AG04449 (cell line): ENCODE measurements at regions not wholly inside any gene's neighbourhood (a gene's known extent, or its start where the extent isn't known, plus 50 kb on each side); places are given as distances from the start of the nearest gene placed in this dataset.

Experiments
- CTCF ChIA-PET: fragments of 350-600 bp; formaldehyde crosslinking; extraction: SDS; loops from one replicate; lab custom pipeline; 2021; ENCODE audit warnings: antibody characterized with exemption; lab: Yijun Ruan, JAX
- POLR2A ChIA-PET: fragments of 400-600, 350-600 bp; formaldehyde crosslinking; extraction: SDS; loops from one replicate; lab custom pipeline; 2020; ENCODE audit warnings: antibody characterized with exemption, inconsistent platforms; lab: Yijun Ruan, JAX
- DNase-seq: peaks from one replicate; pipeline ENCODE4 v3.0.0-alpha.2; 2010; ENCODE audit warnings: low read depth, low spot score
- H3K4me3 ChIP-seq: 2 replicates; pipeline ENCODE4 v1.5.1; 2011; ENCODE audit warnings: low read depth, mild to moderate bottlenecking, control low read depth, low read length
- CTCF ChIP-seq: IDR thresholded peaks from one replicate; pipeline ENCODE4 v1.5.1; 2011; ENCODE audit warnings: mild to moderate bottlenecking, moderate library complexity, low read length, control low read depth, inconsistent platforms; ENCODE audit not compliant: insufficient read depth; ENCODE audit errors: missing control alignments

GRCh38 chr15:93162560-93162959 lies 73.5 kb upstream of the RGMA start:
- TF ChIP-seq CTCF = no peak
- ChIA-PET CTCF (interaction anchor here (1.5 kb wide), 1 partner anchor 957 kb away, joined by 4 read pairs; no protein-coding TSS in a partner anchor), POLR2A (no interaction called here)

GRCh38 chr15:93159930-93160329 lies 70.9 kb upstream of the RGMA start:
- TF ChIP-seq CTCF = no peak
- H3K4me3 ChIP-seq = no peak overlapping the region
- ChIA-PET CTCF (no interaction called here), POLR2A (no interaction called here)
- DNase-seq = no peak

More at GRCh38 chr15:93162560-93162959, 73.5 kb upstream of the RGMA start:
- no peak for DNase-seq
- H3K4me3 ChIP-seq = no peak overlapping the region

GRCh38 chr15:93158097-93158900 lies 69.3 kb upstream of the RGMA start:
- CTCF ChIA-PET = no interaction called here
- POLR2A ChIA-PET = no interaction called here
- DNase-seq = no peak
- H3K4me3 ChIP-seq = no peak overlapping the region
- no peak for TF ChIP-seq CTCF

GRCh38 chr15:93154666-93155065 lies 65.7 kb upstream of the RGMA start:
- no peak overlapping the region for H3K4me3 ChIP-seq
- POLR2A ChIA-PET = no interaction called here
- DNase-seq = no peak
- CTCF ChIA-PET = no interaction called here
- no peak for TF ChIP-seq CTCF

- ChIA-PET POLR2A (no interaction called here), CTCF (interaction anchor here (0.7 kb wide), 1 partner anchor 64 kb away, joined by 3 read pairs; the partner anchor contains the start of gene RGMA)
- no peak for DNase-seq
- H3K4me3 ChIP-seq = no peak overlapping the region
- TF ChIP-seq CTCF = no peak
Measured at GRCh38 chr15:93152951-93153350, 63.9 kb upstream of the RGMA start.

- ChIA-PET CTCF (interaction anchor here (0.7 kb wide), 1 partner anchor 64 kb away, joined by 3 read pairs; the partner anchor contains the start of gene RGMA), POLR2A (no interaction called here)
- no peak overlapping the region for H3K4me3 ChIP-seq
- TF ChIP-seq CTCF = no peak
- no peak for DNase-seq
Measured at GRCh38 chr15:93152360-93152759, 63.3 kb upstream of the RGMA start.
